OCI-LY1 (cell line): ENCODE measurements at regions not wholly inside any gene's neighbourhood (a gene's known extent, or its start where the extent isn't known, plus 50 kb on each side); places are given as distances from the start of the nearest gene placed in this dataset.

Experiments used
- H2AFZ ChIP-seq: fragments of 200-600 bp; sonication (generic), shearing (Covaris generic); 2 replicates; pipeline ENCODE4 v1.6.0; 2014; ENCODE audit warnings: antibody characterized with exemption, mild to moderate bottlenecking, low read length
- H3F3A ChIP-seq: fragments of 200-600 bp; sonication (generic), shearing (Covaris generic); 2 replicates; pipeline ENCODE4 v1.6.0; 2014; ENCODE audit warnings: mild to moderate bottlenecking, antibody characterized with exemption, low read length, moderate library complexity; ENCODE audit not compliant: insufficient read depth
- H3K27ac ChIP-seq: fragments of 200-600 bp; sonication (generic); 2 replicates; pipeline ENCODE4 v1.5.1; 2014; ENCODE audit warnings: low read length, mixed run types, mild to moderate bottlenecking, low read depth; ENCODE audit not compliant: poor library complexity, severe bottlenecking
- H3K27me3 ChIP-seq: fragments of 200-600 bp; sonication (generic); 2 replicates; pipeline ENCODE4 v1.6.0; 2014; ENCODE audit warnings: antibody characterized with exemption, mild to moderate bottlenecking, low read length, moderate library complexity; ENCODE audit not compliant: insufficient read depth
- H3K36me3 ChIP-seq: fragments of 200-600 bp; sonication (generic); 2 replicates; pipeline ENCODE4 v1.6.1; 2014; ENCODE audit warnings: mild to moderate bottlenecking, antibody characterized with exemption, low read length, moderate library complexity, mixed read lengths; ENCODE audit not compliant: insufficient read depth
- H3K4me1 ChIP-seq: fragments of 200-600 bp; sonication (generic); 2 replicates; pipeline ENCODE4 v1.5.1; 2014; ENCODE audit warnings: mild to moderate bottlenecking, low read length, moderate library complexity; ENCODE audit not compliant: insufficient read depth, severe bottlenecking
- H3K4me2 ChIP-seq: fragments of 200-600 bp; sonication (generic), shearing (Covaris generic); 2 replicates; pipeline ENCODE4 v1.6.1; 2014; ENCODE audit warnings: low read length
- H3K4me3 ChIP-seq: fragments of 200-600 bp; sonication (generic); 2 replicates; pipeline ENCODE4 v1.5.1; 2014; ENCODE audit warnings: low read length, low read depth, mild to moderate bottlenecking, mixed read lengths; ENCODE audit not compliant: poor library complexity, severe bottlenecking
- H3K79me2 ChIP-seq: fragments of 200-600 bp; shearing (Covaris generic); 2 replicates; pipeline ENCODE4 v1.6.1; 2016; ENCODE audit warnings: mixed run types, low read length, mixed read lengths; ENCODE audit not compliant: insufficient read depth
- H3K9ac ChIP-seq: fragments of 200-600 bp; sonication (generic), shearing (Covaris generic); 2 replicates; pipeline ENCODE4 v1.6.1; 2014; ENCODE audit warnings: mild to moderate bottlenecking, low read length, mixed read lengths
- H3K9me2 ChIP-seq: fragments of 200-600 bp; sonication (generic), shearing (Covaris generic); 2 replicates; pipeline ENCODE4 v1.6.1; 2014; ENCODE audit warnings: low read depth, mild to moderate bottlenecking, low read length, mixed read lengths
- H3K9me3 ChIP-seq: fragments of 200-600 bp; shearing (Covaris generic); 2 replicates; pipeline ENCODE4 v1.6.1; 2014; ENCODE audit warnings: low read length, mixed read lengths
- H4K20me1 ChIP-seq: fragments of 200-600 bp; sonication (generic), shearing (Covaris generic); 2 replicates; pipeline ENCODE4 v1.6.0; 2016; ENCODE audit warnings: mild to moderate bottlenecking, low read length; ENCODE audit not compliant: insufficient read depth
- CTCF ChIP-seq: fragments of 200-600 bp; sonication (generic), shearing (Covaris generic); IDR thresholded peaks from 2 replicates; pipeline ENCODE4 v1.5.1; 2017; ENCODE audit warnings: mild to moderate bottlenecking, antibody characterized with exemption, low read length, moderate library complexity, mixed read lengths
- EZH2 ChIP-seq: fragments of 200-600 bp; sonication (generic), shearing (Covaris generic); IDR thresholded peaks from 2 replicates; pipeline ENCODE4 v1.8.0; 2017; ENCODE audit warnings: borderline replicate concordance, mixed run types, mild to moderate bottlenecking, antibody characterized with exemption, low read length, moderate library complexity, mixed read lengths

DNA sequence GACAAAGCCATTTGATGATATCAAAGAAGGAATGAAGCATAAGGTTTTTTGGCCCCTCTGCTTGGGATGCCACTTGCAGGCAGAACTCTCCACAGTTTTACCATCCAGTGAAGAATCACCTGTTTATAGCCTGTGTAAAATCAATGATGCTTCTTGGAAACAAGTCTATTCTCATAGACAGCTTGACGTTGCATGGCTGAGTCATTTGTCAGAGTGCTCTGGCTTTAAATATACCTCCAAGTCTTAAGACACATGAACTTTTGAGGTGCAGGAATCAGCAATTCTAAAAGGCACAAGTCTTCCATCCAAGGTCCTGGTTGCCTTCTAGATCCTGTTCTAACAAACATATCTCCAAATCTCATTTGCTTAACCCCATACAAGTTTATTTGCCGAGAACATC is 53.6 kb upstream of the KIRREL3 start:
- TF ChIP-seq EZH2 (no peak), CTCF (no peak)
- Histone ChIP-seq H3K4me3 (no peak overlapping the region), H3K9me2 (no peaks in the 10 kb centered on the region), H2AFZ (no peak overlapping the region), H3K9ac (no peak overlapping the region), H3K4me1 (no peaks in the 10 kb centered on the region), H3K9me3 (no peaks in the 10 kb centered on the region), H4K20me1 (no peaks in the 10 kb centered on the region), H3K36me3 (no peaks in the 10 kb centered on the region), H3K27me3 (no peaks in the 10 kb centered on the region), H3K79me2 (no peaks in the 10 kb centered on the region), H3K4me2 (no peak overlapping the region), H3K27ac (no peak overlapping the region), H3F3A (no peaks in the 10 kb centered on the region)

- Histone ChIP-seq H3K9me3 (no peaks in the 10 kb centered on the region), H3K9me2 (no peaks in the 10 kb centered on the region), H3K4me2 (no peak overlapping the region), H3K4me3 (no peak overlapping the region), H3K4me1 (no peaks in the 10 kb centered on the region), H3K9ac (no peak overlapping the region), H4K20me1 (no peaks in the 10 kb centered on the region), H2AFZ (no peak overlapping the region), H3K27me3 (no peaks in the 10 kb centered on the region), H3K36me3 (no peaks in the 10 kb centered on the region), H3K79me2 (no peaks in the 10 kb centered on the region), H3K27ac (no peak overlapping the region), H3F3A (no peaks in the 10 kb centered on the region)
- no peak for TF ChIP-seq CTCF
- TF ChIP-seq EZH2 = no peak
Observed at GRCh38 chr11:127052404-127052803, 51.8 kb upstream of the KIRREL3 start.
